Transverse colon (tissue), 4 donors: ENCODE measurements at regions not wholly inside any gene's neighbourhood (a gene's known extent, or its start where the extent isn't known, plus 50 kb on each side); places are given as distances from the start of the nearest gene placed in this dataset.

Source experiments
- DNase-seq: peaks from one replicate; pipeline ENCODE4 v3.0.0-alpha.2; 2019
- H3K27ac ChIP-seq, 4 donors: fragments of 200-600 bp; sonication (generic); 2 replicates each; pipeline ENCODE4 v1.5.1; 2016 to 2018; ENCODE audit warnings: inconsistent platforms in 4 of 4
- H3K27me3 ChIP-seq: fragments of 200-600 bp; sonication (generic); 2 replicates; pipeline ENCODE4 v1.5.1; 2017; ENCODE audit warnings: inconsistent platforms
- H3K36me3 ChIP-seq, 4 donors: fragments of 200-600 bp; sonication (generic); 2 replicates each; pipeline ENCODE4 v1.5.1; 2017 to 2019; ENCODE audit warnings: inconsistent platforms in 4 of 4
- H3K4me1 ChIP-seq, 4 donors: fragments of 200-600 bp; sonication (generic); 2 replicates each; pipeline ENCODE4 v1.5.1; 2017 to 2020; ENCODE audit warnings: inconsistent platforms in 4 of 4
- H3K4me3 ChIP-seq, 4 donors: fragments of 200-600 bp; sonication (generic); 1 replicate in 1 of 4; 2 replicates in 3 of 4; pipeline versions ENCODE4 v1.5.1 to v1.6.1; 2017 to 2019; ENCODE audit warnings: inconsistent platforms in 4 of 4
- H3K9me3 ChIP-seq, 2 donors: fragments of 200-600 bp; sonication (generic); 2 replicates each; pipeline ENCODE4 v1.5.1; 2017 to 2019; ENCODE audit warnings: inconsistent platforms in 2 of 2
- EP300 ChIP-seq: sonication (generic); formaldehyde crosslinking; IDR thresholded peaks from one replicate; pipeline ENCODE4 v1.6.1; 2017; ENCODE audit warnings: antibody characterized with exemption, low read depth
- POLR2A ChIP-seq: fragments of 450-650 bp; IDR thresholded peaks from one replicate; pipeline ENCODE4 v1.6.1; 2016; ENCODE audit warnings: antibody characterized with exemption, mild to moderate bottlenecking, moderate library complexity
- POLR2AphosphoS5 ChIP-seq, 3 donors: sonication (generic); formaldehyde crosslinking; IDR thresholded peaks; one replicate each; pipeline ENCODE4 v1.6.1; 2016; ENCODE audit warnings: antibody characterized with exemption in 3 of 3
- WGBS, 2 donors: methylation state at CpG; one replicate each; pipeline ENCODE4 v1.1.5; 2018; ENCODE audit warnings: low coverage in 1 of 2; 5-methylcytosine and 5-hydroxymethylcytosine counted together
- in situ Hi-C, 4 donors: fragments of 200-750 bp; cut with MboI; loops; one replicate each; pipeline versions ENCODE4 v1.15.0 to v1.15.1; 2017; ENCODE audit warnings: low sequenced_read_pairs in 3 of 4, low pct_ligation_motif_present in 1 of 4, low pct_unique_long_range_greater_than_20kb in 1 of 4
- intact Hi-C: fragments of 100-400 bp; cut with DNase I; formaldehyde crosslinking; loops from one replicate; pipeline ENCODE4 v1.15.1; 2023; ENCODE audit warnings: low total_unique reads
- TF ChIP-seq, protein P1 (sequence below), 5 experiments: fragments of 200-600 bp in 3 of 5; fragments of 450-650 bp in 2 of 5; sonication (generic) in 3 of 5; IDR thresholded peaks; 1 replicate in 2 of 5; 2 replicates in 3 of 5; pipeline ENCODE4 v1.5.1; 2016 to 2017; ENCODE audit warnings: antibody characterized with exemption in 5 of 5, inconsistent platforms in 3 of 5, mild to moderate bottlenecking in 2 of 5, moderate library complexity in 1 of 5

DNA sequence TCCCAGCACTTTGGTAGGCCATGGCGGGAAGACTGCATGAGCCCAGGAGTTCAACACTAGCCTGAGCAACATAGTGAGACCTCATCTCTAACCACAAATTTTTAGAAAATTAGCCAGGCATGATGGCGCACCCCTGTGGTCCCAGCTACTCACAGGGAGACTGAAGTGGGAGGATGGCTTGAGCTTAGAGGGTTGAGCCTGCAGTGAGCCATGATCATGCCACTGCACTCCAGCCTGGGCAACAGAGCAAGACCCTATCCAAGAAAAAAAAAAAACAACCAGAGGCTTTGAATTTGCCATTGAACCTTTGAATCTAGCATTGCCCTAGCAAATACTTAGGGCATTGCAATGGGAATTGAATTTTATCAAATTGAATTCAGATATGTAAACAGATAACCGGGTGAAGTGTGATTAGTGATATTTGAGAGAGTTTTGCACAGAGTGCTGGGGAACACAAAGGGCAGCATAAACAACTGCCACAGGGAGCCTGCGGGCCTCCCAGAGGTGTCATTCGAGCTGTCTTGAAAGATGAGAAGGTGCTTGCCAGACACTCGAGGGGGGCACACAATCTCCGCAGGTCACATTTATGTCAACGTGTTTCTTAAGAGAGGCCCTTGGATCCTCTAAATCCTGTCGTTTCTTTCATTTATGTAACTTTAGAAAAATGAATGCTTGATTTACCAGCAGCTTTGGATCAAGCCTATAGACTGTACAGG is 200.3 kb downstream of the AASDH start:
- H3K4me3 ChIP-seq = no peak overlapping the region
- no peaks in the 10 kb centered on the region for H3K27me3 ChIP-seq
- intact Hi-C loops = no loop called here
- H3K36me3 ChIP-seq = no peaks in the 10 kb centered on the region
- TF ChIP-seq, protein P1, sequence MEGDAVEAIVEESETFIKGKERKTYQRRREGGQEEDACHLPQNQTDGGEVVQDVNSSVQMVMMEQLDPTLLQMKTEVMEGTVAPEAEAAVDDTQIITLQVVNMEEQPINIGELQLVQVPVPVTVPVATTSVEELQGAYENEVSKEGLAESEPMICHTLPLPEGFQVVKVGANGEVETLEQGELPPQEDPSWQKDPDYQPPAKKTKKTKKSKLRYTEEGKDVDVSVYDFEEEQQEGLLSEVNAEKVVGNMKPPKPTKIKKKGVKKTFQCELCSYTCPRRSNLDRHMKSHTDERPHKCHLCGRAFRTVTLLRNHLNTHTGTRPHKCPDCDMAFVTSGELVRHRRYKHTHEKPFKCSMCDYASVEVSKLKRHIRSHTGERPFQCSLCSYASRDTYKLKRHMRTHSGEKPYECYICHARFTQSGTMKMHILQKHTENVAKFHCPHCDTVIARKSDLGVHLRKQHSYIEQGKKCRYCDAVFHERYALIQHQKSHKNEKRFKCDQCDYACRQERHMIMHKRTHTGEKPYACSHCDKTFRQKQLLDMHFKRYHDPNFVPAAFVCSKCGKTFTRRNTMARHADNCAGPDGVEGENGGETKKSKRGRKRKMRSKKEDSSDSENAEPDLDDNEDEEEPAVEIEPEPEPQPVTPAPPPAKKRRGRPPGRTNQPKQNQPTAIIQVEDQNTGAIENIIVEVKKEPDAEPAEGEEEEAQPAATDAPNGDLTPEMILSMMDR (IDR thresholded peaks at IDR 0.05) = no peak
- TF ChIP-seq POLR2A (no peak), EP300 (no peak), POLR2AphosphoS5 (IDR thresholded peaks at IDR 0.05) (no peak)
- 60 to 78% methylated on average over 1 to 9 of the region's 9 CpGs for WGBS, 2 donors
- DNase-seq = no peak
- no peak overlapping the region for H3K27ac ChIP-seq
- H3K9me3 ChIP-seq = no peaks in the 10 kb centered on the region
- in situ Hi-C loops = no loop called here
- H3K4me1 ChIP-seq = no peaks in the 10 kb centered on the region

- WGBS, 2 donors = 67 to 90% methylated on average over 1 to 4 of the region's 4 CpGs
- Histone ChIP-seq H3K4me3 (no peak overlapping the region), H3K4me1 (no peaks in the 10 kb centered on the region), H3K36me3 (no peaks in the 10 kb centered on the region), H3K9me3 (no peaks in the 10 kb centered on the region), H3K27me3 (no peaks in the 10 kb centered on the region), H3K27ac (no peak overlapping the region)
- TF ChIP-seq, protein P1 (IDR thresholded peaks at IDR 0.05) = no peak
- TF ChIP-seq POLR2AphosphoS5 (IDR thresholded peaks at IDR 0.05) = no peak
- TF ChIP-seq EP300 = no peak
- no peak for TF ChIP-seq POLR2A
- intact Hi-C loops = no loop called here
- DNase-seq = no peak
- in situ Hi-C loops = no loop called here
These were observed 201.4 kb downstream of the AASDH start for GRCh38 chr4:56185901-56186300.

- TF ChIP-seq POLR2AphosphoS5 (IDR thresholded peaks at IDR 0.05) = no peak
- TF ChIP-seq POLR2A = no peak
- no peak for TF ChIP-seq EP300
- TF ChIP-seq, protein P1 (IDR thresholded peaks at IDR 0.05) = no peak
- Histone ChIP-seq H3K4me3 (no peak overlapping the region), H3K27ac (no peak overlapping the region), H3K9me3 (no peaks in the 10 kb centered on the region), H3K4me1 (no peaks in the 10 kb centered on the region), H3K27me3 (no peaks in the 10 kb centered on the region), H3K36me3 (no peaks in the 10 kb centered on the region)
- WGBS, 2 donors = 90 to 92% methylated on average over 2 to 6 of the region's 6 CpGs
- no peak for DNase-seq
- intact Hi-C loops = no loop called here
- in situ Hi-C loops = no loop called here
These were observed 203.1 kb downstream of the AASDH start for GRCh38 chr4:56184214-56184613.

GRCh38 chr4:56183344-56183959 is 203.8 kb downstream of the AASDH start:
- Histone ChIP-seq H3K27me3 (no peaks in the 10 kb centered on the region), H3K27ac (no peak overlapping the region), H3K36me3 (no peaks in the 10 kb centered on the region), H3K4me3 (no peak overlapping the region), H3K9me3 (no peaks in the 10 kb centered on the region), H3K4me1 (no peaks in the 10 kb centered on the region)
- in situ Hi-C loops = no loop called here
- intact Hi-C loops = no loop called here
- WGBS, 2 donors = 73 to 90% methylated on average over 7 to 11 of the region's 11 CpGs
- no peak for DNase-seq
- TF ChIP-seq, protein P1 (IDR thresholded peaks at IDR 0.05) = no peak
- TF ChIP-seq EP300 (no peak), POLR2AphosphoS5 (IDR thresholded peaks at IDR 0.05) (no peak)
